ENCODE measurements at regions not wholly inside any gene's neighbourhood (a gene's known extent, or its start where the extent isn't known, plus 50 kb on each side); places are given as distances from the start of the nearest gene placed in this dataset.

DNA sequence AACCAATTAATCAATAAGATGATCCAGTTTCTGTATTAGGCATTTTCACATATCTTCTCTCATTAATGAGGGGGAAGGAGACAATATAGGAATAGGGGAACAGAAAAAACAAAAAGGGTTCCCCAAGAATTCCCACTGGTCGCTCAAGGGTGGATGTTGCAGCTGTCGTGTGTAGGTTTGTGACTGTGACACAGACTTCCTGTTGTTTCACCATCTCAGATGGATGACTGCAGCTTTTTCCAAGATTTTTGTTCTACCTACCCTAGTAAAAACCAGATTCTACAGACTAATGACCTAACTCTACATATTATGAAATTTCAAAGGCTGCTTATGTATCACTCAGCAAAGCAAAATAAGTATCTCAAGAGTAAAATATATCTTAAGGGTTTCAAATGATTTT, 73.7 kb upstream of the MB21D2 start:
- TF ChIP-seq CTCF (IDR thresholded peaks at IDR 0.05; ENCODE audit: borderline replicate concordance, extremely low read depth, low read length, poor library complexity, severe bottlenecking) (no peak), EZH2 (IDR thresholded peaks at IDR 0.05; ENCODE audit: borderline replicate concordance, low read depth, low read length, severe bottlenecking) (no peak)

Data from DND-41 (cell line).